Thyroid gland (tissue), 4 donors: ENCODE measurements at regions not wholly inside any gene's neighbourhood (a gene's known extent, or its start where the extent isn't known, plus 50 kb on each side); places are given as distances from the start of the nearest gene placed in this dataset.

Source experiments
- POLR2A ChIP-seq, 2 donors: fragments of 450-650 bp; IDR thresholded peaks; one replicate each; pipeline ENCODE4 v1.6.1; 2017; ENCODE audit warnings: antibody characterized with exemption in 2 of 2, mild to moderate bottlenecking in 2 of 2, moderate library complexity in 1 of 2
- TF ChIP-seq, protein P1 (sequence below), 6 experiments: fragments of 200-600 bp in 3 of 6; fragments of 450-650 bp in 3 of 6; sonication (generic) in 3 of 6; IDR thresholded peaks; one replicate each; pipeline ENCODE4 v1.5.1; 2016 to 2019; ENCODE audit warnings: antibody characterized with exemption in 6 of 6, mild to moderate bottlenecking in 2 of 6, inconsistent platforms in 1 of 6, moderate library complexity in 1 of 6

DNA sequence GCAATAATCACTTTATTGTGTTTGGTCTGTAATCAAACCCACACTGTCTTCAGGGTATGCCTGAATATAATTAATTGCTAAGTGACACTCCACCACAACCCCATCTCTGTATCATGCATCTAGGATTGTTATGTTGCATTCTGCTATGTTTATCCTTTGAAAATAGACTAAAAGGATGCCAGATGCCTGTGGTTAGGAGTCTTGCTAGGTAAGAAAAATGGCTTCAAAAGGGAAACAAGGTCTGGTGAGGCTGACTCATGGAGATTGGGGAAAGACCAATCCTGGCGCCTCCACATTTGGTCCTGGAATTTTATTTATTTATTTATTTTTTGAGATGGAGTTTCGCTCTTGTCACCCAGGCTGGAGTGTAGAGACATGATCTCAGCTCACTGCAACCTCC lies 360.5 kb upstream of the SLC7A11 start:
- TF ChIP-seq, protein P1, sequence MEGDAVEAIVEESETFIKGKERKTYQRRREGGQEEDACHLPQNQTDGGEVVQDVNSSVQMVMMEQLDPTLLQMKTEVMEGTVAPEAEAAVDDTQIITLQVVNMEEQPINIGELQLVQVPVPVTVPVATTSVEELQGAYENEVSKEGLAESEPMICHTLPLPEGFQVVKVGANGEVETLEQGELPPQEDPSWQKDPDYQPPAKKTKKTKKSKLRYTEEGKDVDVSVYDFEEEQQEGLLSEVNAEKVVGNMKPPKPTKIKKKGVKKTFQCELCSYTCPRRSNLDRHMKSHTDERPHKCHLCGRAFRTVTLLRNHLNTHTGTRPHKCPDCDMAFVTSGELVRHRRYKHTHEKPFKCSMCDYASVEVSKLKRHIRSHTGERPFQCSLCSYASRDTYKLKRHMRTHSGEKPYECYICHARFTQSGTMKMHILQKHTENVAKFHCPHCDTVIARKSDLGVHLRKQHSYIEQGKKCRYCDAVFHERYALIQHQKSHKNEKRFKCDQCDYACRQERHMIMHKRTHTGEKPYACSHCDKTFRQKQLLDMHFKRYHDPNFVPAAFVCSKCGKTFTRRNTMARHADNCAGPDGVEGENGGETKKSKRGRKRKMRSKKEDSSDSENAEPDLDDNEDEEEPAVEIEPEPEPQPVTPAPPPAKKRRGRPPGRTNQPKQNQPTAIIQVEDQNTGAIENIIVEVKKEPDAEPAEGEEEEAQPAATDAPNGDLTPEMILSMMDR (IDR thresholded peaks at IDR 0.05): no peak
- no peak for TF ChIP-seq POLR2A (IDR thresholded peaks at IDR 0.05)
